GM12891 (cell line): ENCODE measurements at regions not wholly inside any gene's neighbourhood (a gene's known extent, or its start where the extent isn't known, plus 50 kb on each side); places are given as distances from the start of the nearest gene placed in this dataset.
A peak's percentile ranks its signal among the peaks of the same experiment; 100 is the strongest.

ENCODE experiments used
- DNase-seq: peaks from one replicate; pipeline ENCODE4 v3.0.0; 2011; ENCODE audit warnings: low spot score; ENCODE audit not compliant: insufficient read length
- FAIRE-seq: peaks from 2 replicates; lab custom pipeline; 2011; peaks lifted over from hg19 to GRCh38; lab: Jason Lieb, UNC
- PAX5 ChIP-seq: IDR thresholded peaks from 2 replicates; pipeline ENCODE4 v1.6.1; 2011; ENCODE audit warnings: low read length, moderate library complexity, mild to moderate bottlenecking; ENCODE audit not compliant: insufficient read depth, severe bottlenecking
- POLR2A ChIP-seq: IDR thresholded peaks from 2 replicates; pipeline ENCODE4 v1.6.1; 2011; ENCODE audit warnings: low read depth, low read length, control low read depth
- POLR2AphosphoS5 ChIP-seq: IDR thresholded peaks from 2 replicates; pipeline ENCODE4 v1.6.1; 2011; ENCODE audit warnings: low read depth, low read length, control low read depth
- POU2F2 ChIP-seq: IDR thresholded peaks from 2 replicates; pipeline ENCODE4 v1.6.1; 2011; ENCODE audit warnings: low read depth, mild to moderate bottlenecking, control low read depth, low read length, moderate library complexity
- SPI1 ChIP-seq: IDR thresholded peaks from 2 replicates; pipeline ENCODE4 v1.6.1; 2011; ENCODE audit warnings: low read depth, low read length, control low read depth
- TAF1 ChIP-seq: IDR thresholded peaks from 2 replicates; pipeline ENCODE4 v1.6.1; 2011; ENCODE audit warnings: low read depth, low read length, control low read depth

DNA sequence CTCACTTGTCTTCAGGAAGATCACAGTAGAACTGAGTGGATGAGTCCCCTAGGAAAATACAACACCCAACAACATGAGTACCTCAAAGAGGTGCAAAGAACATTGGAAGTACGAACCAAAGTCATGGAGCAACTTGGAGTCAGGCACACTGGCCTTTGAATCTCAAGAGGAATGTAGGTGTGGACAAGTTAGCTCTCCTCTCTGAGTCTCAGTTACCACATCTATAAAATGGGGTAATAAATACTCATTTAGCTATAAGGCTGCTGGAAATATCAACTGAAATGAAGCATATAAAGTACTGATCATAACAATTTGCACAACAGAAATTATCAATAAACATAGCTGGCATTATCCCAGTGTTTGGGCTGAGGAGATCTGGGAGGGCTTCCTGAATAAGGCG is 96.7 kb upstream of the JUN start:
- DNase-seq (no peak), FAIRE-seq (no peak)
- TF ChIP-seq TAF1: no peak
- no peak for TF ChIP-seq POU2F2
- TF ChIP-seq POLR2AphosphoS5: no peak
- no peak for TF ChIP-seq POLR2A
- TF ChIP-seq SPI1: no peak
- no peak for TF ChIP-seq PAX5

DNA sequence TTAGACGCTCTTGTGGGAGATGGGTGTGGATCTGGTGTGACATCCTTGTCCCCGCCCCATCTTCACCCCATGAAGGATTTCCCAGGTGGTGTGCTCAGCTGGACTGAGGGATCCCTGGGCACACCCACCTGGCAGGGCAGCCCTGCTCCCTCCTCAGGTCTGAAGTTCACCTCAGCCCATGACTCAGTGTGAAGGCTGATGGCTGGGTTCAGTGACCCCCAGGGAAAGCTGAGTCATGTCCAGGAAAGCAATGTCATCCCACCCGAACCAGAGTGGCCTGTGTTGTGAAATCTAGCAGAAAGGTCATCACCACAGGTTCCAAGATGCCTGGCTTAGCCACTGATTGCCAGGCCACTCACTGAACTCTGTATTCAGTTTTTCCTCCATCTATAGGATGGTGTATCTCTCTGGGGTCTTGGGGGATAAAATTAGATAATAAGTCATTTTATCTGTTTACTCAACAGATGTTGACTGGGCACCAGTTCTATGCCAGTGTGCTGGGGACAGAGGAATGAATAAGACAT is 97.7 kb upstream of the JUN start:
- no peak for FAIRE-seq
- no peak for DNase-seq
- TF ChIP-seq SPI1: no peak
- no peak for TF ChIP-seq POU2F2
- TF ChIP-seq TAF1: no peak
- TF ChIP-seq POLR2AphosphoS5: no peak
- TF ChIP-seq POLR2A: no peak
- TF ChIP-seq PAX5: no peak

- TF ChIP-seq POLR2A (no peak), POU2F2 (no peak)
- DNase-seq (no peak), FAIRE-seq (no peak)
Measured at GRCh38 chr1:58882322-58882948, 98.6 kb upstream of the JUN start.

- no peak for TF ChIP-seq TAF1
- no peak for TF ChIP-seq POU2F2
- no peak for TF ChIP-seq POLR2AphosphoS5
- TF ChIP-seq POLR2A: no peak
- TF ChIP-seq PAX5: no peak
- peak; percentile 72 for TF ChIP-seq SPI1
- DNase-seq (no peak), FAIRE-seq (peak; percentile 67)
Measured at GRCh38 chr1:58883037-58883887, 99.4 kb upstream of the JUN start.

DNA sequence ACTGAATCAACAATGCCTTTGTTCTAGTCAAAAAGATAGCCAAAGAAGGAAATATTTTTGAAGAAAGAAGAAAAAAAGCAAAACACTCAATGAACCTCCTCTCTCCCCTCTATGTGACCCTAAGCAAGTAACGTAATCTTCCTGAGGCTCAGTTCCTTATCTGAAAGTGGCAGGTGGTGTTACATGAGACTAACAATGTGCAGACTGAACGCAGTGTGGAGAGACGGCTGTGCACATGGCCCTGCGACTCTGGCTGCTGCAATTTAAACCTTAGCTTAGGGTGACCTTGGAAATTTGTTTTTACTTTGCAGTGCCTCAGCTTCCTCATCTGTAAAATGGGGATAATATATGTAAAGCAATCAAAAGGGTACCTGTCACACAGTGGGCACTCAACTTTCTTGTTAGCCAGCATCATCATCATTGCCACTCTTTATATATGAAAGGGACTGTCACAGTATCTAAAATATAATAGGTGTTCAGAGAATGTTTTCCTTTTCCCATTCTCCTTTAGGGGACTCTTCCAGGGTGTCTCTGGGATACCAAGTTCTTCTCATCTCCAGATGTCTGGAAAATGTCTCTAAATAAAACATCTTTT is 100.1 kb upstream of the JUN start:
- no peak for DNase-seq
- TF ChIP-seq SPI1 (peak; percentile 87), POLR2AphosphoS5 (no peak), POLR2A (no peak)
- FAIRE-seq: peak; percentile 45

DNA sequence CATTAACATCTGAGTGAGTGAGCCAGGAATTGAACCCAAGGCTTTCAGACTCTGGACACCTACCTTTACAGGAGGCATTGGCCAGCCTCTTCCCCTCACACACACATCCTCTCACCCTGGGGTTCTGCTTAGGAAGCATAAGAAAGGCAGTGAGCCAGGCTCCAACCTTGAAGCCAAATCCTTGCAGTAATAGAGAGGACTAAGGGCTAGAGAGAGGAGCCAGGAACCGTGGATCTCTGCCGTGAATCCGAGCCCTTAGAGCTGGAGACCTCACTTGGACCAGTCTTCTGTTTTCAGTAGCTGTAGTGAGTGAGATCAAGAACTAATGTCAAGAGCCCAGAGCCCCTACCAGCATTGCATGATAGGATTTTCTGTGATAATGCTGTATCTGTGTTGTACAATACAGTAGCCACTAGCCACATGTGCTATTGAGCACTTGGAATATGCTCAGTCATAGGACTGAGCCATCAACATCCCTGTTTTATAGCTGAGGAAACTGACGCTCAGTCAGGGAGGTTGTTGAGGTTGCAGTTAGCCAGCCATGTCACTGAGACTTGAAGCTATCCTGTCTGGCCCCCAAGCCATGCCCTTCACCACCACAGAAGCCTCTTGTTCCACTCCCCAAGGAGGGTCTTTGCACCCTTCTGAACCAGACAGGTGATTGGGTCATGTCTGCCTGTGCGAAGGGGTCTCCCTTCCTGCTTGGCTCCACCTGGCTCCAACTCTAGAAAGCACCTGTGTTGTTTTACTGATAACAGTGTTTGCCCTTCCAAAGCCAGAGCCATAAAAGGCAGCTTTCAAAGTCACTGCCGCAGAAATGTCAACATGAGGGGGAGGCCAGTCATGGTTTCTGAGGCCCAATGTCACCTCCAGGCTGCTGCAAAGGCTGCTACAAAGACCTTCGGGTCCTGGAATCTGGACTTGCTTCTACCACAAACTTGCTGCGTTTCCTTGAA is 101.1 kb upstream of the JUN start:
- no peak for TF ChIP-seq SPI1
- TF ChIP-seq POLR2A: no peak

GRCh38 chr1:58885998-58886397 is 102.2 kb upstream of the JUN start:
- TF ChIP-seq TAF1 (no peak), POLR2AphosphoS5 (no peak), PAX5 (no peak), SPI1 (no peak), POU2F2 (no peak), POLR2A (no peak)
- no peak for DNase-seq
- no peak for FAIRE-seq

More for the DNA sequence above, 101.1 kb upstream of the JUN start:
- DNase-seq (no peak), FAIRE-seq (no peak)

DNA sequence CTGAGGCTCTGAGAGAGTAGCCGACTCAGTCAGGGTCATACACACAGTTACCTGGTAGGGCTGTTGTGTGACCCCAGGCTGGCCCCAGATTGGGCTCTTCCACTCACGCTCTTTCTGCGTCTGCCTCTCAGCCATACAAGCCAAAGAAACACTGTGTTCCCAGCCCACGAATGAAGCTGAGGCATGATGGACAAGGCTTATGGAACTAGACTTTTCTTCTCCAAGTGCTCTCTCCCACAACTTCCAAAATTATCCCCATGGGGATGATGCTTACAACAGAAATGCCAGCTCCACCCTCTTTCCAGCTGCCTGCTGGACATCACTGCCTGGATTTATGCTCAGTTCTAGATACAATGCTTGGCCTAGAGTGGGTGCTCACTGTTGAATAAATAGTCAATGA is 102.8 kb upstream of the JUN start:
- FAIRE-seq: no peak

More for the DNA sequence above, 102.8 kb upstream of the JUN start:
- DNase-seq: no peak
- TF ChIP-seq TAF1 (no peak), POU2F2 (no peak), SPI1 (no peak), POLR2A (no peak), POLR2AphosphoS5 (no peak), PAX5 (no peak)
